ENCODE measurements at regions not wholly inside any gene's neighbourhood (a gene's known extent, or its start where the extent isn't known, plus 50 kb on each side); places are given as distances from the start of the nearest gene placed in this dataset.
"Not testable (repeated sequence)": the region's sequence is repeated elsewhere in the genome, so short reads cannot be mapped to it uniquely, and the experiment has no call there.

GRCh38 chr3:195990841-195991174, 82.5 kb upstream of the TNK2 start:
- not testable (repeated sequence) for TF ChIP-seq SUZ12 (IDR thresholded peaks at IDR 0.05); FOXM1 (IDR thresholded peaks at IDR 0.05; ENCODE audit: borderline replicate concordance)

All from HEK293T (cell line).